SK-N-SH (cell line): ENCODE measurements at regions not wholly inside any gene's neighbourhood (a gene's known extent, or its start where the extent isn't known, plus 50 kb on each side); places are given as distances from the start of the nearest gene placed in this dataset.

ENCODE experiments used
- EP300 ChIP-seq, 2 experiments: IDR thresholded peaks; 2 replicates each; pipeline versions ENCODE4 v1.4.0 to v1.6.1; 2012; ENCODE audit warnings: borderline replicate concordance in 1 of 2, low read depth in 1 of 2, low read length in 1 of 2
- EZH2phosphoT487 ChIP-seq: fragments of 200-600 bp; sonication (generic); IDR thresholded peaks from 2 replicates; pipeline ENCODE4 v1.6.1; 2017; ENCODE audit warnings: low read depth, mixed run types, mild to moderate bottlenecking, antibody characterized with exemption, moderate library complexity, borderline replicate concordance
- FOSL2 ChIP-seq: IDR thresholded peaks from 2 replicates; pipeline ENCODE4 v1.4.0; 2012; ENCODE audit warnings: low read depth, mild to moderate bottlenecking, moderate library complexity, borderline replicate concordance
- POLR2AphosphoS5 ChIP-seq: IDR thresholded peaks from 2 replicates; pipeline ENCODE4 v1.6.1; 2012; ENCODE audit warnings: low read depth, low read length
- RAD21 ChIP-seq: IDR thresholded peaks from 2 replicates; pipeline ENCODE4 v1.6.1; 2012; ENCODE audit warnings: mild to moderate bottlenecking, low read length
- RFX5 ChIP-seq: IDR thresholded peaks from 2 replicates; pipeline ENCODE4 v1.6.1; 2012; ENCODE audit warnings: mild to moderate bottlenecking, improper control_type of control experiment, low read length
- SIN3A ChIP-seq: IDR thresholded peaks from 2 replicates; pipeline ENCODE4 v1.6.1; 2012; ENCODE audit warnings: low read depth, mild to moderate bottlenecking, low read length, moderate library complexity, borderline replicate concordance
- SMC3 ChIP-seq: IDR thresholded peaks from 2 replicates; pipeline ENCODE4 v1.6.1; 2012; ENCODE audit warnings: low read depth, low read length, improper control_type of control experiment
- TCF12 ChIP-seq: IDR thresholded peaks from 2 replicates; pipeline ENCODE4 v1.4.0; 2012
- TF ChIP-seq, protein P1 (sequence below): IDR thresholded peaks from 2 replicates; pipeline ENCODE4; 2012
- TF ChIP-seq, protein P2 (sequence below): IDR thresholded peaks from 2 replicates; pipeline ENCODE4 v1.6.1; 2012; ENCODE audit warnings: mild to moderate bottlenecking, low read depth, low read length, moderate library complexity
- TF ChIP-seq, protein P3 (sequence below): fragments of 200-600 bp; sonication (generic); IDR thresholded peaks from 2 replicates; pipeline ENCODE4 v1.6.1; 2017; ENCODE audit warnings: antibody characterized with exemption, mild to moderate bottlenecking, moderate library complexity

- TF ChIP-seq RAD21 (no peak), EP300 (IDR thresholded peaks at IDR 0.05; ENCODE audit: borderline replicate concordance in 1 of 2, low read depth in 1 of 2, low read length in 1 of 2) (peak in 1 of 2 experiments; percentile 50; a peak in 1 of 4 replicates), RFX5 (no peak), SIN3A (no peak), FOSL2 (no peak), EZH2phosphoT487 (no peak), SMC3 (no peak), TCF12 (peak; percentile 75), POLR2AphosphoS5 (peak; percentile 33; the same call in 1 of the 2 replicates)
- TF ChIP-seq, protein P1, sequence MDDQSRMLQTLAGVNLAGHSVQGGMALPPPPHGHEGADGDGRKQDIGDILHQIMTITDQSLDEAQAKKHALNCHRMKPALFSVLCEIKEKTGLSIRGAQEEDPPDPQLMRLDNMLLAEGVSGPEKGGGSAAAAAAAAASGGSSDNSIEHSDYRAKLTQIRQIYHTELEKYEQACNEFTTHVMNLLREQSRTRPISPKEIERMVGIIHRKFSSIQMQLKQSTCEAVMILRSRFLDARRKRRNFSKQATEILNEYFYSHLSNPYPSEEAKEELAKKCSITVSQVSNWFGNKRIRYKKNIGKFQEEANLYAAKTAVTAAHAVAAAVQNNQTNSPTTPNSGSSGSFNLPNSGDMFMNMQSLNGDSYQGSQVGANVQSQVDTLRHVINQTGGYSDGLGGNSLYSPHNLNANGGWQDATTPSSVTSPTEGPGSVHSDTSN: peak; percentile 52
- TF ChIP-seq, protein P2, sequence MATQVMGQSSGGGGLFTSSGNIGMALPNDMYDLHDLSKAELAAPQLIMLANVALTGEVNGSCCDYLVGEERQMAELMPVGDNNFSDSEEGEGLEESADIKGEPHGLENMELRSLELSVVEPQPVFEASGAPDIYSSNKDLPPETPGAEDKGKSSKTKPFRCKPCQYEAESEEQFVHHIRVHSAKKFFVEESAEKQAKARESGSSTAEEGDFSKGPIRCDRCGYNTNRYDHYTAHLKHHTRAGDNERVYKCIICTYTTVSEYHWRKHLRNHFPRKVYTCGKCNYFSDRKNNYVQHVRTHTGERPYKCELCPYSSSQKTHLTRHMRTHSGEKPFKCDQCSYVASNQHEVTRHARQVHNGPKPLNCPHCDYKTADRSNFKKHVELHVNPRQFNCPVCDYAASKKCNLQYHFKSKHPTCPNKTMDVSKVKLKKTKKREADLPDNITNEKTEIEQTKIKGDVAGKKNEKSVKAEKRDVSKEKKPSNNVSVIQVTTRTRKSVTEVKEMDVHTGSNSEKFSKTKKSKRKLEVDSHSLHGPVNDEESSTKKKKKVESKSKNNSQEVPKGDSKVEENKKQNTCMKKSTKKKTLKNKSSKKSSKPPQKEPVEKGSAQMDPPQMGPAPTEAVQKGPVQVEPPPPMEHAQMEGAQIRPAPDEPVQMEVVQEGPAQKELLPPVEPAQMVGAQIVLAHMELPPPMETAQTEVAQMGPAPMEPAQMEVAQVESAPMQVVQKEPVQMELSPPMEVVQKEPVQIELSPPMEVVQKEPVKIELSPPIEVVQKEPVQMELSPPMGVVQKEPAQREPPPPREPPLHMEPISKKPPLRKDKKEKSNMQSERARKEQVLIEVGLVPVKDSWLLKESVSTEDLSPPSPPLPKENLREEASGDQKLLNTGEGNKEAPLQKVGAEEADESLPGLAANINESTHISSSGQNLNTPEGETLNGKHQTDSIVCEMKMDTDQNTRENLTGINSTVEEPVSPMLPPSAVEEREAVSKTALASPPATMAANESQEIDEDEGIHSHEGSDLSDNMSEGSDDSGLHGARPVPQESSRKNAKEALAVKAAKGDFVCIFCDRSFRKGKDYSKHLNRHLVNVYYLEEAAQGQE: no peak
- TF ChIP-seq, protein P3, sequence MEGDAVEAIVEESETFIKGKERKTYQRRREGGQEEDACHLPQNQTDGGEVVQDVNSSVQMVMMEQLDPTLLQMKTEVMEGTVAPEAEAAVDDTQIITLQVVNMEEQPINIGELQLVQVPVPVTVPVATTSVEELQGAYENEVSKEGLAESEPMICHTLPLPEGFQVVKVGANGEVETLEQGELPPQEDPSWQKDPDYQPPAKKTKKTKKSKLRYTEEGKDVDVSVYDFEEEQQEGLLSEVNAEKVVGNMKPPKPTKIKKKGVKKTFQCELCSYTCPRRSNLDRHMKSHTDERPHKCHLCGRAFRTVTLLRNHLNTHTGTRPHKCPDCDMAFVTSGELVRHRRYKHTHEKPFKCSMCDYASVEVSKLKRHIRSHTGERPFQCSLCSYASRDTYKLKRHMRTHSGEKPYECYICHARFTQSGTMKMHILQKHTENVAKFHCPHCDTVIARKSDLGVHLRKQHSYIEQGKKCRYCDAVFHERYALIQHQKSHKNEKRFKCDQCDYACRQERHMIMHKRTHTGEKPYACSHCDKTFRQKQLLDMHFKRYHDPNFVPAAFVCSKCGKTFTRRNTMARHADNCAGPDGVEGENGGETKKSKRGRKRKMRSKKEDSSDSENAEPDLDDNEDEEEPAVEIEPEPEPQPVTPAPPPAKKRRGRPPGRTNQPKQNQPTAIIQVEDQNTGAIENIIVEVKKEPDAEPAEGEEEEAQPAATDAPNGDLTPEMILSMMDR: no peak
Observed at GRCh38 chr5:164202338-164202737, 696.9 kb downstream of the MAT2B start.
